ENCODE measurements at regions not wholly inside any gene's neighbourhood (a gene's known extent, or its start where the extent isn't known, plus 50 kb on each side); places are given as distances from the start of the nearest gene placed in this dataset.

DNA sequence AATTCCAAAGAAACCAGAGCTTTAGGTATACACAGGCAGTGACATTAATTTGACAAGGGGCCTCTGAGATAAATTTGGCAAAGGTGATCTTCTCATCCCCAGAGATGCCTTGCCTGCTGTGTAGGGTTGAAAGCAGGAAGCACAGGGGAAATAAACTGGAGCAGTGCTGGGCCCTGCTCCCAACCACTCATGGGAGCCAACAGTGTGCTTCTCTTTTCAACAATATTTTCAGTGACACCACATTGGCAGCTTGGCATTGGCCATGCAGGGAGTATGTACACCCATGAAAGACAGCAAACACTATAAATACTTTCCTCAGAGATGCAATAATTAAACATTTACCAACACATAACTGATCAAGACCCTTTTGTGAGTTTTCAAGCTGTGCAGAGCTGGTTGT, 90.7 kb upstream of the F13A1 start (continued):
- TF ChIP-seq, protein P1, sequence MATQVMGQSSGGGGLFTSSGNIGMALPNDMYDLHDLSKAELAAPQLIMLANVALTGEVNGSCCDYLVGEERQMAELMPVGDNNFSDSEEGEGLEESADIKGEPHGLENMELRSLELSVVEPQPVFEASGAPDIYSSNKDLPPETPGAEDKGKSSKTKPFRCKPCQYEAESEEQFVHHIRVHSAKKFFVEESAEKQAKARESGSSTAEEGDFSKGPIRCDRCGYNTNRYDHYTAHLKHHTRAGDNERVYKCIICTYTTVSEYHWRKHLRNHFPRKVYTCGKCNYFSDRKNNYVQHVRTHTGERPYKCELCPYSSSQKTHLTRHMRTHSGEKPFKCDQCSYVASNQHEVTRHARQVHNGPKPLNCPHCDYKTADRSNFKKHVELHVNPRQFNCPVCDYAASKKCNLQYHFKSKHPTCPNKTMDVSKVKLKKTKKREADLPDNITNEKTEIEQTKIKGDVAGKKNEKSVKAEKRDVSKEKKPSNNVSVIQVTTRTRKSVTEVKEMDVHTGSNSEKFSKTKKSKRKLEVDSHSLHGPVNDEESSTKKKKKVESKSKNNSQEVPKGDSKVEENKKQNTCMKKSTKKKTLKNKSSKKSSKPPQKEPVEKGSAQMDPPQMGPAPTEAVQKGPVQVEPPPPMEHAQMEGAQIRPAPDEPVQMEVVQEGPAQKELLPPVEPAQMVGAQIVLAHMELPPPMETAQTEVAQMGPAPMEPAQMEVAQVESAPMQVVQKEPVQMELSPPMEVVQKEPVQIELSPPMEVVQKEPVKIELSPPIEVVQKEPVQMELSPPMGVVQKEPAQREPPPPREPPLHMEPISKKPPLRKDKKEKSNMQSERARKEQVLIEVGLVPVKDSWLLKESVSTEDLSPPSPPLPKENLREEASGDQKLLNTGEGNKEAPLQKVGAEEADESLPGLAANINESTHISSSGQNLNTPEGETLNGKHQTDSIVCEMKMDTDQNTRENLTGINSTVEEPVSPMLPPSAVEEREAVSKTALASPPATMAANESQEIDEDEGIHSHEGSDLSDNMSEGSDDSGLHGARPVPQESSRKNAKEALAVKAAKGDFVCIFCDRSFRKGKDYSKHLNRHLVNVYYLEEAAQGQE (IDR thresholded peaks at IDR 0.05; ENCODE audit: low read depth, low read length): no peak
- TF ChIP-seq RCOR1 (IDR thresholded peaks at IDR 0.05; ENCODE audit: low read length): no peak

DNA sequence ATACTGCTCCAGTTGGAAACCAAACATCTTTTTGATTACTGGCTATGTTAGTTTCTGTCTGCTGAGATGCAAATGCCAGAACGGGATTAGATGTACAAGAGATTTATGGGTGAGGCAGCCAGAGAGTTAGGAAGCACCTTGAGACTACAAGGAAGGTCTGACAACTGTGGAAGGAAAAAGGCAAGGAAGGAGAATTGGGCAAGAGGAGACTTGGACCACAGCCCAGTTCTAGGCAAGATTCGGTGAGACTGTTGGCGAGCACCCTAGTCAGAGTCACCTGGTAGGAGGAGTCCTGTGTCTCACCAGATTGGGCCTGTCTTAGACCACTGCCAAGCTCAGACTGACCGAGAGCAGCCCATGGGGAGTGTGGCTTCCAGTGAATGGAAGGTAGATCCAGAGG, 91.8 kb upstream of the F13A1 start:
- Histone ChIP-seq H4K20me1 (ENCODE audit: insufficient read depth) (no peaks in the 10 kb centered on the region), H3K4me3 (ENCODE audit: low read depth in 2 of 2, low read length in 1 of 2) (no peak overlapping the region), H3K9ac (no peak overlapping the region), H3K36me3 (replicated peaks in 1 of 2; ENCODE audit: control insufficient read depth in 1 of 2, insufficient read depth in 2 of 2, low read length in 1 of 2) (no peaks in the 10 kb centered on the region), H3K27ac (ENCODE audit: low read depth in 2 of 2, low read length in 1 of 2) (no peak overlapping the region), H3K4me2 (no peak overlapping the region), H3F3A (replicated peaks; ENCODE audit: insufficient read depth) (no peaks in the 10 kb centered on the region), H3K9me2 (no peaks in the 10 kb centered on the region), H3K4me1 (ENCODE audit: control insufficient read depth in 1 of 2, insufficient read depth in 2 of 2, low read depth in 1 of 2, low read length in 1 of 2) (no peaks in the 10 kb centered on the region), H2AFZ (ENCODE audit: low read depth) (no peak overlapping the region), H3K79me2 (ENCODE audit: insufficient read depth) (no peaks in the 10 kb centered on the region), H3K27me3 (ENCODE audit: insufficient read depth) (no peaks in the 10 kb centered on the region), H3K9me3 (no peaks in the 10 kb centered on the region)
- POLR2A ChIA-PET: no interaction called here
- TF ChIP-seq POLR2AphosphoS5 (IDR thresholded peaks at IDR 0.05; ENCODE audit: low read depth, low read length) (no peak), CHD2 (IDR thresholded peaks at IDR 0.05; ENCODE audit: low read length, partially characterized antibody) (no peak), FOXM1 (IDR thresholded peaks at IDR 0.05; ENCODE audit: low read depth) (no peak)
- TF ChIP-seq, protein P2, sequence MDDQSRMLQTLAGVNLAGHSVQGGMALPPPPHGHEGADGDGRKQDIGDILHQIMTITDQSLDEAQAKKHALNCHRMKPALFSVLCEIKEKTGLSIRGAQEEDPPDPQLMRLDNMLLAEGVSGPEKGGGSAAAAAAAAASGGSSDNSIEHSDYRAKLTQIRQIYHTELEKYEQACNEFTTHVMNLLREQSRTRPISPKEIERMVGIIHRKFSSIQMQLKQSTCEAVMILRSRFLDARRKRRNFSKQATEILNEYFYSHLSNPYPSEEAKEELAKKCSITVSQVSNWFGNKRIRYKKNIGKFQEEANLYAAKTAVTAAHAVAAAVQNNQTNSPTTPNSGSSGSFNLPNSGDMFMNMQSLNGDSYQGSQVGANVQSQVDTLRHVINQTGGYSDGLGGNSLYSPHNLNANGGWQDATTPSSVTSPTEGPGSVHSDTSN (IDR thresholded peaks at IDR 0.05): no peak
- TF ChIP-seq, protein P3, sequence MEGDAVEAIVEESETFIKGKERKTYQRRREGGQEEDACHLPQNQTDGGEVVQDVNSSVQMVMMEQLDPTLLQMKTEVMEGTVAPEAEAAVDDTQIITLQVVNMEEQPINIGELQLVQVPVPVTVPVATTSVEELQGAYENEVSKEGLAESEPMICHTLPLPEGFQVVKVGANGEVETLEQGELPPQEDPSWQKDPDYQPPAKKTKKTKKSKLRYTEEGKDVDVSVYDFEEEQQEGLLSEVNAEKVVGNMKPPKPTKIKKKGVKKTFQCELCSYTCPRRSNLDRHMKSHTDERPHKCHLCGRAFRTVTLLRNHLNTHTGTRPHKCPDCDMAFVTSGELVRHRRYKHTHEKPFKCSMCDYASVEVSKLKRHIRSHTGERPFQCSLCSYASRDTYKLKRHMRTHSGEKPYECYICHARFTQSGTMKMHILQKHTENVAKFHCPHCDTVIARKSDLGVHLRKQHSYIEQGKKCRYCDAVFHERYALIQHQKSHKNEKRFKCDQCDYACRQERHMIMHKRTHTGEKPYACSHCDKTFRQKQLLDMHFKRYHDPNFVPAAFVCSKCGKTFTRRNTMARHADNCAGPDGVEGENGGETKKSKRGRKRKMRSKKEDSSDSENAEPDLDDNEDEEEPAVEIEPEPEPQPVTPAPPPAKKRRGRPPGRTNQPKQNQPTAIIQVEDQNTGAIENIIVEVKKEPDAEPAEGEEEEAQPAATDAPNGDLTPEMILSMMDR (IDR thresholded peaks at IDR 0.05): no peak
- no peak for DNase-seq
- 4% methylated on average over 4 of the region's 4 CpGs for WGBS (ENCODE audit: low lambda C conversion rate)
- CTCF ChIA-PET: no interaction called here

DNA sequence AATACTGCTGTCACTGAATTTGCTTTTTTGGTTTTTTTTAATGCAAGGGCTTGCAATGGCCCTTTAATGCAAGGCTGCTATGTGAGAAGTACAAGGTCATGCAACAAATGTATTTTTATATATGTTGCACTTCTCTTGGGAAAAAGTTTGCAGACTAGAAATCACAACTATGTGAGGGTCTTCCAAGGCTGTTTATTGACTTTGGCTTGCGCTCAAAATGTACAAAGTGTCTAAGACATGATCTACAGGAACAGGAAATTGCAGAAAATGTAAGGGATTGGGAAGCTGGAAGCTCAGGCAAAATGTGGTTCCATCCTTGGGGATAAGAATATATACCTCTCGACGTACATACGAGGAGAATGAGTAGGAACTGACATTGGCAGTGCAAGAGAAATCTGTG, 92.2 kb upstream of the F13A1 start:
- Histone ChIP-seq H4K20me1 (ENCODE audit: insufficient read depth) (no peaks in the 10 kb centered on the region), H3K4me2 (no peak overlapping the region), H3K9ac (no peak overlapping the region), H3K4me3 (ENCODE audit: low read depth in 2 of 2, low read length in 1 of 2) (no peak overlapping the region), H3K27ac (ENCODE audit: low read depth in 2 of 2, low read length in 1 of 2) (no peak overlapping the region), H3K9me3 (no peaks in the 10 kb centered on the region), H3K27me3 (ENCODE audit: insufficient read depth) (no peaks in the 10 kb centered on the region), H3F3A (replicated peaks; ENCODE audit: insufficient read depth) (no peaks in the 10 kb centered on the region), H3K9me2 (no peaks in the 10 kb centered on the region), H2AFZ (ENCODE audit: low read depth) (no peak overlapping the region), H3K36me3 (replicated peaks in 1 of 2; ENCODE audit: control insufficient read depth in 1 of 2, insufficient read depth in 2 of 2, low read length in 1 of 2) (no peaks in the 10 kb centered on the region), H3K4me1 (ENCODE audit: control insufficient read depth in 1 of 2, insufficient read depth in 2 of 2, low read depth in 1 of 2, low read length in 1 of 2) (no peaks in the 10 kb centered on the region), H3K79me2 (ENCODE audit: insufficient read depth) (no peaks in the 10 kb centered on the region)
- TF ChIP-seq YY1 (IDR thresholded peaks at IDR 0.05; ENCODE audit: low read depth): no peak
- DNase-seq: no peak
- 2% methylated on average over 4 of the region's 4 CpGs for WGBS (ENCODE audit: low lambda C conversion rate)
- ChIA-PET POLR2A (no interaction called here), CTCF (no interaction called here)

Measured in SK-N-SH (cell line).